Coronary artery (tissue), 2 donors: ENCODE measurements at regions not wholly inside any gene's neighbourhood (a gene's known extent, or its start where the extent isn't known, plus 50 kb on each side); places are given as distances from the start of the nearest gene placed in this dataset.

Experiments
- DNase-seq: peaks from one replicate; pipeline ENCODE4 v3.0.0-alpha.2; 2017; ENCODE audit warnings: low spot score
- H3K27ac ChIP-seq, 2 donors: fragments of 200-600 bp; sonication (generic); one replicate each; pipeline ENCODE4 v1.5.1; 2016 to 2019
- H3K4me3 ChIP-seq: fragments of 200-600 bp; sonication (generic); 2 replicates; pipeline ENCODE4 v1.5.1; 2016; ENCODE audit warnings: mild to moderate bottlenecking, moderate library complexity
- TF ChIP-seq, protein P1 (sequence below): fragments of 200-600 bp; sonication (generic); IDR thresholded peaks from one replicate; pipeline ENCODE4 v1.5.1; 2019; ENCODE audit warnings: antibody characterized with exemption

DNA sequence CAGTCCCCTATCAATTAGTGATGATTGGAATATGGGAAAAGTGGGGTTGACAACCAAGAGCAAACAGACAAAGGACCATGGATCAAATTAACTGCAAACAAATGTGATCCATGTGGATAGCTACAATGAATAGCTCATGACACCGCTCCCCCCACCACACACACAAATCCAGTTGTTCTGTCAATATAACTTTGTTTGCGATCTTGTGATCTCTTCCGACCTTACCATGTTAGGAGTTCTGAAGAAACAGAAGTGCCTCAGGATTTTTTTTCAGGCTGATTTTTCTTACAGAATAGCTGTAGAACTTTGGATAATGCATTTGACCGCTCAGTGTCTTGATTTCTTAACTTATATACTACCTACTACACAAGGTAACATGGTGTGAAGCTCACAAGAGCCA is 116.6 kb downstream of the SH2D1A start:
- no peak for DNase-seq
- TF ChIP-seq, protein P1, sequence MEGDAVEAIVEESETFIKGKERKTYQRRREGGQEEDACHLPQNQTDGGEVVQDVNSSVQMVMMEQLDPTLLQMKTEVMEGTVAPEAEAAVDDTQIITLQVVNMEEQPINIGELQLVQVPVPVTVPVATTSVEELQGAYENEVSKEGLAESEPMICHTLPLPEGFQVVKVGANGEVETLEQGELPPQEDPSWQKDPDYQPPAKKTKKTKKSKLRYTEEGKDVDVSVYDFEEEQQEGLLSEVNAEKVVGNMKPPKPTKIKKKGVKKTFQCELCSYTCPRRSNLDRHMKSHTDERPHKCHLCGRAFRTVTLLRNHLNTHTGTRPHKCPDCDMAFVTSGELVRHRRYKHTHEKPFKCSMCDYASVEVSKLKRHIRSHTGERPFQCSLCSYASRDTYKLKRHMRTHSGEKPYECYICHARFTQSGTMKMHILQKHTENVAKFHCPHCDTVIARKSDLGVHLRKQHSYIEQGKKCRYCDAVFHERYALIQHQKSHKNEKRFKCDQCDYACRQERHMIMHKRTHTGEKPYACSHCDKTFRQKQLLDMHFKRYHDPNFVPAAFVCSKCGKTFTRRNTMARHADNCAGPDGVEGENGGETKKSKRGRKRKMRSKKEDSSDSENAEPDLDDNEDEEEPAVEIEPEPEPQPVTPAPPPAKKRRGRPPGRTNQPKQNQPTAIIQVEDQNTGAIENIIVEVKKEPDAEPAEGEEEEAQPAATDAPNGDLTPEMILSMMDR = no peak
- H3K4me3 ChIP-seq = no peak overlapping the region

DNA sequence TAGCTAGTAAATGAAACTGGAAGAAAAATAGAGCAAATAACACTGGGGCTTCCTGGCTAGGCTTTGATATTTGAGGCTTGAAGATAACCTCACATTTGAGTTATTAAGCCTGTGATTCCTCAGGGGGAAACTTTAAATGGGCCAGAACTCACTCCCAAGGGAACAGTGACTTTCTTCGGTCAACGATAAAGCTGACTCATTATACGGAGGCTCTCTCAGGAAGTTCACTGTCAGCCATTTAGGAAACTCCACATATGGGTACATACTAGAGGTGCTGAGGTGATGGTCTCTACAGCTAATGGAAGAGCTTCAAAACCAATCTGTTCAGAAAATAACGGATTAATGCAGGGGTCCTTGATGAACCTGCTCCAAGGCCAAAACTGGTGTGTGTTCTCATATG is 120.8 kb downstream of the SH2D1A start:
- DNase-seq = no peak
- Histone ChIP-seq H3K27ac (no peak overlapping the region), H3K4me3 (no peak overlapping the region)
- TF ChIP-seq, protein P1 = no peak

More for the DNA sequence above, 116.6 kb downstream of the SH2D1A start:
- no peak overlapping the region for H3K27ac ChIP-seq

DNA sequence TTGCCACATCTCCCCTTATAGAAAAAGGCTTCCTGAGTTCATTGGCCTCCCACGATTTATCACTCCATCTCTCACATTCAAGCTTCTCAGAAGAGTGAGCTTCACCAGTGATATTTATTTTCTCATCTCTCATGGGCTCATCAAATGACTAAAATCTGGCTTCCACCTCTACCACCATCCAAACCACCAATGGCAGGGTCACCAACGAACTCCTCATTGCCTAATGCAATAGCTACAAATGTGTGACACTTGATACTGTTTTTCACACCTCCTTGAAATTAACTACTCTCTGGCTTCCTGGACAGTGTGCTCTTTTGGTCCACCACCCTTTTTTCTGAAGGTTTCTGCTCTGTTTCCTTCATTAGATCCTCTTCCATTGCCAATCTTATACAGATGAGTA is 129.0 kb downstream of the SH2D1A start:
- no peak for DNase-seq
- Histone ChIP-seq H3K4me3 (no peak overlapping the region), H3K27ac (no peak overlapping the region)
- TF ChIP-seq, protein P1 = no peak

DNA sequence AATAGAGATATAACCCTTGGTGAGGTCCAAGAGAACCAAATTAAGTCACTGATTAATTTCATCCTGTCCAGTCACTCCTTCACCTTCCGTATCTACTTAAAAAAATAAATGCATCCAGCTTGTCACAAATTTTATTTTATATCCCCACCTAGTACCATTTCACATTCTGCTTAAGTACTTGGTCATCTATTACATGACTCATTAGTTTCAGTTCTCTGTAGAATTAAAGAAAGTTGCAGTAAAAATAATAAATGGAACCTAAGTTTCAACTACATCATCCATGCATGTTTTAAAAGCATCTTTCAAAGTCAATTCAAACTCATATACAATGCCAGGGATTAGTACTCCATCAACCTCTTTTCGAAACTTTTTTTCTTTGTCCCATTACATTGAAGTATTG is 130.2 kb downstream of the SH2D1A start:
- DNase-seq = no peak
- TF ChIP-seq, protein P1 = no peak
- H3K4me3 ChIP-seq = no peak overlapping the region
- no peak overlapping the region for H3K27ac ChIP-seq

DNA sequence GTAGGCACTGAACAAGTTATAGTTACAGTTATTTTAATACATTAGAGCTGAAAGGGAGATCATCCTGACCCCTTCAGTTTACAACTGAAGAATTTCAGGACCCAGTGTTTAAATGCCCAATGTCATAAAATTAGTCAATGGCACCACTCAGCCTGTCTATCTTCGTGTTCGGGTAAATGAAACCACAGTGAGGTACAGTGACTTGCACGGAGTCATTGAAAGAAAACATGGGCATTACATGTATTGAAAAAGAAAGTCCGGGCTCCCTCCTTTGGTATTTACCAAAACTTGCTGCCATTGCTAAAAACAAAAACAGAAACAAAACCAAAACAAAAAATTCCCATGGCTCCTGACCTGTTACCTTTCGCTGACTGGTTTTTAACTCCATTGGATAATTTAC is 131.7 kb downstream of the SH2D1A start:
- no peak for DNase-seq
- H3K27ac ChIP-seq = no peak overlapping the region
- TF ChIP-seq, protein P1 = no peak
- no peak overlapping the region for H3K4me3 ChIP-seq

DNA sequence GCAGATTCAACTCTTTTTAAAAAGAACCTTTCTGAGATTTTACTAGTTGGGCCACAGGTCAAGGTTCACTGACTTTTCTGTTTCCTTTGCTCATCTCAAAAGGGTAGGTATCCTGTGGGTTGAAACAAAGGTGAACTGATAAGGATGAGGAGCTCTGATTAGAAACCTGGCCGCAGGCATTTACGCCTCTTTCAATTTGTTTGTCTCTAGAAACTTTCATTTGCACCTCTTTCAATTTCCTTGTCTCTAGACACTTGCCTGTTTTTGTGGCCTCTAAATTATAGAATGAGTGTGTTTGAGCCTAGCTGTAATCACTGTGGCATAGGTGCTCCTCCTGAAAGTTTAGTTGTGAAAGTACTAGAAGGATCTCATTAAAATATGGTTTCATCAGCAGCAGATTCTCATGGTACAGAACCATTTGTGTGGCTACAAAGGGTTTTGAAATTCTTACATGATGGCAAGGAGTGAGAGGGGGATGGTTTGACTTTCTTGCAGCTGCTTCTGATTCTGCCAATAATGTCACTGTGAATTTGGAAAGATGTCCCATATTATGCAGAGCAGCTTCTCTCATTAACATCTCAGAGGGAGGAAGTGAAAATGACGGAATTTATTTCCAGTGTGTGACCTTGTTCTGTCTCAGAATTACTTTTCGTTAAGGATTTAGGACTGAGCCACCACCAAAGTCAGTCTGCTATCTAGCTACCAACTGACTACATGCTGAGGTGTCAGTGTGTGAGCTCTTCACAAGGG is 142.2 kb downstream of the SH2D1A start:
- no peak overlapping the region for H3K27ac ChIP-seq
- no peak overlapping the region for H3K4me3 ChIP-seq
- TF ChIP-seq, protein P1 = no peak
- no peak for DNase-seq

DNA sequence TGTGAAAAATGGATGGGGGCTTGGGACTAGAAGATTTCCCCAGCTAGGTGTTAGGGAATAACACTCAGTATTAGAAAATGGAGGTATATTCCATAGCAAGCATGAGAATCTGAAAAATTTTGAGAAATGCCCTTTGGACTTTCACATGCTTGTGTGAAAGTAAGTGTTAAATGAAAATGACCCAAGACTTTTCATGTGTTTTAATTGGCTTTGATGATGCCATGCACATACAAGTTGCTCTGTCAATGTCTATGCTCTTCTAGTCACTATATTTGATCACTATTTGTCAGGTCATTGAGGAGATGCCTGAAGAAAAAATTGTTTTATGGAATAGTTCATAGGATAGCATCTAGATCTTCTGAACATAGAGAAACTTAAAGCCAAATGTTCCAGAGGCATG is 147.6 kb downstream of the SH2D1A start:
- Histone ChIP-seq H3K27ac (no peak overlapping the region), H3K4me3 (no peak overlapping the region)
- DNase-seq = no peak
- TF ChIP-seq, protein P1 = no peak
